ENCODE measurements at regions not wholly inside any gene's neighbourhood (a gene's known extent, or its start where the extent isn't known, plus 50 kb on each side); places are given as distances from the start of the nearest gene placed in this dataset.

- H3K9ac ChIP-seq (ENCODE audit: low read depth in 1 of 2, low read length in 2 of 2) = no peak overlapping the region
- no peaks in the 10 kb centered on the region for H3K4me1 ChIP-seq (ENCODE audit: control insufficient read depth in 2 of 2, insufficient read depth in 2 of 2, low read length in 2 of 2)
- H3K4me3 ChIP-seq (ENCODE audit: low read length in 2 of 2) = no peak overlapping the region
- no peaks in the 10 kb centered on the region for H3K9me3 ChIP-seq (ENCODE audit: control insufficient read depth in 2 of 2, low read length in 2 of 2)
- H3K27me3 ChIP-seq (ENCODE audit: control insufficient read depth in 2 of 2, insufficient read depth in 2 of 2, low read length in 2 of 2) = no peaks in the 10 kb centered on the region
- no peak overlapping the region for H3K27ac ChIP-seq (ENCODE audit: low read depth in 2 of 2, low read length in 2 of 2)
- no peaks in the 10 kb centered on the region for H3K36me3 ChIP-seq (ENCODE audit: control insufficient read depth in 2 of 2, insufficient read depth in 2 of 2, low read length in 2 of 2)
These were observed 644.5 kb upstream of the GRM7 start for GRCh38 chr3:6216135-6217026.

- H3K27me3 ChIP-seq (ENCODE audit: control insufficient read depth in 2 of 2, insufficient read depth in 2 of 2, low read length in 2 of 2) = no peaks in the 10 kb centered on the region
- H3K4me1 ChIP-seq (ENCODE audit: control insufficient read depth in 2 of 2, insufficient read depth in 2 of 2, low read length in 2 of 2) = no peaks in the 10 kb centered on the region
- no peak overlapping the region for H3K4me3 ChIP-seq (ENCODE audit: low read length in 2 of 2)
- H3K27ac ChIP-seq (ENCODE audit: low read depth in 2 of 2, low read length in 2 of 2) = no peak overlapping the region
- no peaks in the 10 kb centered on the region for H3K36me3 ChIP-seq (ENCODE audit: control insufficient read depth in 2 of 2, insufficient read depth in 2 of 2, low read length in 2 of 2)
- no peak overlapping the region for H3K9ac ChIP-seq (ENCODE audit: low read depth in 1 of 2, low read length in 2 of 2)
- no peaks in the 10 kb centered on the region for H3K9me3 ChIP-seq (ENCODE audit: control insufficient read depth in 2 of 2, low read length in 2 of 2)
These were observed 640.5 kb upstream of the GRM7 start for GRCh38 chr3:6220447-6220846.

GRCh38 chr3:6222069-6222468, 638.8 kb upstream of the GRM7 start:
- Histone ChIP-seq H3K9ac (ENCODE audit: low read depth in 1 of 2, low read length in 2 of 2) (no peak overlapping the region), H3K4me3 (ENCODE audit: low read length in 2 of 2) (no peak overlapping the region), H3K27me3 (ENCODE audit: control insufficient read depth in 2 of 2, insufficient read depth in 2 of 2, low read length in 2 of 2) (no peaks in the 10 kb centered on the region), H3K9me3 (ENCODE audit: control insufficient read depth in 2 of 2, low read length in 2 of 2) (no peaks in the 10 kb centered on the region), H3K27ac (ENCODE audit: low read depth in 2 of 2, low read length in 2 of 2) (no peak overlapping the region), H3K4me1 (ENCODE audit: control insufficient read depth in 2 of 2, insufficient read depth in 2 of 2, low read length in 2 of 2) (no peaks in the 10 kb centered on the region), H3K36me3 (ENCODE audit: control insufficient read depth in 2 of 2, insufficient read depth in 2 of 2, low read length in 2 of 2) (no peaks in the 10 kb centered on the region)

- no peaks in the 10 kb centered on the region for H3K4me1 ChIP-seq (ENCODE audit: control insufficient read depth in 2 of 2, insufficient read depth in 2 of 2, low read length in 2 of 2)
- no peaks in the 10 kb centered on the region for H3K36me3 ChIP-seq (ENCODE audit: control insufficient read depth in 2 of 2, insufficient read depth in 2 of 2, low read length in 2 of 2)
- no peak overlapping the region for H3K4me3 ChIP-seq (ENCODE audit: low read length in 2 of 2)
- H3K27ac ChIP-seq (ENCODE audit: low read depth in 2 of 2, low read length in 2 of 2) = no peak overlapping the region
- no peaks in the 10 kb centered on the region for H3K9me3 ChIP-seq (ENCODE audit: control insufficient read depth in 2 of 2, low read length in 2 of 2)
- no peak overlapping the region for H3K9ac ChIP-seq (ENCODE audit: low read depth in 1 of 2, low read length in 2 of 2)
- no peaks in the 10 kb centered on the region for H3K27me3 ChIP-seq (ENCODE audit: control insufficient read depth in 2 of 2, insufficient read depth in 2 of 2, low read length in 2 of 2)
These were observed 637.3 kb upstream of the GRM7 start for GRCh38 chr3:6223572-6223971.

GRCh38 chr3:6228958-6229683, 631.8 kb upstream of the GRM7 start:
- Histone ChIP-seq H3K4me3 (ENCODE audit: low read length in 2 of 2) (no peak overlapping the region), H3K27me3 (ENCODE audit: control insufficient read depth in 2 of 2, insufficient read depth in 2 of 2, low read length in 2 of 2) (no peaks in the 10 kb centered on the region), H3K27ac (ENCODE audit: low read depth in 2 of 2, low read length in 2 of 2) (no peak overlapping the region), H3K36me3 (ENCODE audit: control insufficient read depth in 2 of 2, insufficient read depth in 2 of 2, low read length in 2 of 2) (no peaks in the 10 kb centered on the region), H3K9me3 (ENCODE audit: control insufficient read depth in 2 of 2, low read length in 2 of 2) (no peaks in the 10 kb centered on the region), H3K4me1 (ENCODE audit: control insufficient read depth in 2 of 2, insufficient read depth in 2 of 2, low read length in 2 of 2) (no peaks in the 10 kb centered on the region), H3K9ac (ENCODE audit: low read depth in 1 of 2, low read length in 2 of 2) (no peak overlapping the region)

GRCh38 chr3:6229778-6230410, 631.0 kb upstream of the GRM7 start:
- H3K9ac ChIP-seq (ENCODE audit: low read depth in 1 of 2, low read length in 2 of 2) = no peak overlapping the region
- no peaks in the 10 kb centered on the region for H3K9me3 ChIP-seq (ENCODE audit: control insufficient read depth in 2 of 2, low read length in 2 of 2)
- H3K27ac ChIP-seq (ENCODE audit: low read depth in 2 of 2, low read length in 2 of 2) = no peak overlapping the region
- H3K36me3 ChIP-seq (ENCODE audit: control insufficient read depth in 2 of 2, insufficient read depth in 2 of 2, low read length in 2 of 2) = no peaks in the 10 kb centered on the region
- no peak overlapping the region for H3K4me3 ChIP-seq (ENCODE audit: low read length in 2 of 2)
- no peaks in the 10 kb centered on the region for H3K4me1 ChIP-seq (ENCODE audit: control insufficient read depth in 2 of 2, insufficient read depth in 2 of 2, low read length in 2 of 2)
- H3K27me3 ChIP-seq (ENCODE audit: control insufficient read depth in 2 of 2, insufficient read depth in 2 of 2, low read length in 2 of 2) = no peaks in the 10 kb centered on the region

- no peaks in the 10 kb centered on the region for H3K36me3 ChIP-seq (ENCODE audit: control insufficient read depth in 2 of 2, insufficient read depth in 2 of 2, low read length in 2 of 2)
- no peaks in the 10 kb centered on the region for H3K27me3 ChIP-seq (ENCODE audit: control insufficient read depth in 2 of 2, insufficient read depth in 2 of 2, low read length in 2 of 2)
- H3K9ac ChIP-seq (ENCODE audit: low read depth in 1 of 2, low read length in 2 of 2) = no peak overlapping the region
- no peak overlapping the region for H3K4me3 ChIP-seq (ENCODE audit: low read length in 2 of 2)
- no peaks in the 10 kb centered on the region for H3K4me1 ChIP-seq (ENCODE audit: control insufficient read depth in 2 of 2, insufficient read depth in 2 of 2, low read length in 2 of 2)
- H3K27ac ChIP-seq (ENCODE audit: low read depth in 2 of 2, low read length in 2 of 2) = no peak overlapping the region
- H3K9me3 ChIP-seq (ENCODE audit: control insufficient read depth in 2 of 2, low read length in 2 of 2) = no peaks in the 10 kb centered on the region
These were observed 618.8 kb upstream of the GRM7 start for GRCh38 chr3:6242104-6242503.

- no peak overlapping the region for H3K9ac ChIP-seq (ENCODE audit: low read depth in 1 of 2, low read length in 2 of 2)
- H3K27me3 ChIP-seq (ENCODE audit: control insufficient read depth in 2 of 2, insufficient read depth in 2 of 2, low read length in 2 of 2) = no peaks in the 10 kb centered on the region
- H3K4me1 ChIP-seq (ENCODE audit: control insufficient read depth in 2 of 2, insufficient read depth in 2 of 2, low read length in 2 of 2) = no peaks in the 10 kb centered on the region
- no peak overlapping the region for H3K4me3 ChIP-seq (ENCODE audit: low read length in 2 of 2)
- H3K36me3 ChIP-seq (ENCODE audit: control insufficient read depth in 2 of 2, insufficient read depth in 2 of 2, low read length in 2 of 2) = no peaks in the 10 kb centered on the region
- no peaks in the 10 kb centered on the region for H3K9me3 ChIP-seq (ENCODE audit: control insufficient read depth in 2 of 2, low read length in 2 of 2)
- H3K27ac ChIP-seq (ENCODE audit: low read depth in 2 of 2, low read length in 2 of 2) = no peak overlapping the region
These were observed 612.4 kb upstream of the GRM7 start for GRCh38 chr3:6248528-6248927.

- Histone ChIP-seq H3K4me1 (ENCODE audit: control insufficient read depth in 2 of 2, insufficient read depth in 2 of 2, low read length in 2 of 2) (no peaks in the 10 kb centered on the region), H3K36me3 (ENCODE audit: control insufficient read depth in 2 of 2, insufficient read depth in 2 of 2, low read length in 2 of 2) (no peaks in the 10 kb centered on the region), H3K9ac (ENCODE audit: low read depth in 1 of 2, low read length in 2 of 2) (no peak overlapping the region), H3K9me3 (ENCODE audit: control insufficient read depth in 2 of 2, low read length in 2 of 2) (no peaks in the 10 kb centered on the region), H3K27me3 (ENCODE audit: control insufficient read depth in 2 of 2, insufficient read depth in 2 of 2, low read length in 2 of 2) (no peaks in the 10 kb centered on the region), H3K4me3 (ENCODE audit: low read length in 2 of 2) (no peak overlapping the region), H3K27ac (ENCODE audit: low read depth in 2 of 2, low read length in 2 of 2) (no peak overlapping the region)
These were observed 611.2 kb upstream of the GRM7 start for GRCh38 chr3:6249679-6250078.

GRCh38 chr3:6250167-6250566, 610.7 kb upstream of the GRM7 start:
- no peaks in the 10 kb centered on the region for H3K9me3 ChIP-seq (ENCODE audit: control insufficient read depth in 2 of 2, low read length in 2 of 2)
- H3K27ac ChIP-seq (ENCODE audit: low read depth in 2 of 2, low read length in 2 of 2) = no peak overlapping the region
- no peaks in the 10 kb centered on the region for H3K4me1 ChIP-seq (ENCODE audit: control insufficient read depth in 2 of 2, insufficient read depth in 2 of 2, low read length in 2 of 2)
- H3K27me3 ChIP-seq (ENCODE audit: control insufficient read depth in 2 of 2, insufficient read depth in 2 of 2, low read length in 2 of 2) = no peaks in the 10 kb centered on the region
- H3K36me3 ChIP-seq (ENCODE audit: control insufficient read depth in 2 of 2, insufficient read depth in 2 of 2, low read length in 2 of 2) = no peaks in the 10 kb centered on the region
- H3K4me3 ChIP-seq (ENCODE audit: low read length in 2 of 2) = no peak overlapping the region
- H3K9ac ChIP-seq (ENCODE audit: low read depth in 1 of 2, low read length in 2 of 2) = no peak overlapping the region

Measured in mucosa of rectum (tissue), 2 donors.